NCI-H2227 (cell line): ENCODE measurements at regions not wholly inside any gene's neighbourhood (a gene's known extent, or its start where the extent isn't known, plus 50 kb on each side); places are given as distances from the start of the nearest gene placed in this dataset.

Experiments
- DNase-seq: peaks from one replicate; lab custom pipeline; 2025; ENCODE audit not compliant: unreplicated experiment; lab: John Stamatoyannopoulos, UW

DNA sequence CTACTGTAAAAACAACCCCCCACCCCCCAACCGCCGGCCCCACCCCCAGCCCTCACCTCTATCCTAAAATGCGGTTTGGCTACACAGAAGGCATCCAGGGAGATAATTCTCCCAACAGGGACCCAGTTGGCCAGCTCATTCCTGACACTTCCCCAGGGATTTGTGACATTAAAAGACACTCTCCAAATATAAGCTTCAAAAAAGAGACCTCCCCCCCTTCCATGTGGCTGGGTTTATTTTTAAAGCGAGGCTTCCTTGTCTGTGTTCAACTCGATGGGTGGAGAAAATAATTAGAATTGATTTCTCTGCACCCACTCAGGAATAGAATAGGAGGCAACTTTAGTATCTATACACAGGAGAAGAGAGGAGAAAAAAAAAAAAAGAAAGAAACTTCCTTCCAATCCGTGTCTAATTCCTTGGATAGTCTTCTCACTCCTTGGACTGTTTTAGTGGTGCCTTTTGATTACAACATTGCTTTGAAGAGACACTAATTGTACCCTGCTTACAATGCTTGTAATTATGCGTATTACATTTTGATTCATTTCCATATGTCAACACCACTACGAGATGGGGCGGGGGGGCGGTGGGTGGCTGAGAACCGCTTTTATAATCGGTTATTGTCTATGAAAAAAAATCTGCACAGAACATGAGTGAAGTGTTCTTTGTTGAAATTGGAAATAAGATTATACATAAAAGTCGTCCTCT lies 500.4 kb downstream of the MIAT start:
- no peak for DNase-seq

- no peak for DNase-seq
Measured at GRCh38 chr22:27159016-27159415, 501.6 kb downstream of the MIAT start.

DNA sequence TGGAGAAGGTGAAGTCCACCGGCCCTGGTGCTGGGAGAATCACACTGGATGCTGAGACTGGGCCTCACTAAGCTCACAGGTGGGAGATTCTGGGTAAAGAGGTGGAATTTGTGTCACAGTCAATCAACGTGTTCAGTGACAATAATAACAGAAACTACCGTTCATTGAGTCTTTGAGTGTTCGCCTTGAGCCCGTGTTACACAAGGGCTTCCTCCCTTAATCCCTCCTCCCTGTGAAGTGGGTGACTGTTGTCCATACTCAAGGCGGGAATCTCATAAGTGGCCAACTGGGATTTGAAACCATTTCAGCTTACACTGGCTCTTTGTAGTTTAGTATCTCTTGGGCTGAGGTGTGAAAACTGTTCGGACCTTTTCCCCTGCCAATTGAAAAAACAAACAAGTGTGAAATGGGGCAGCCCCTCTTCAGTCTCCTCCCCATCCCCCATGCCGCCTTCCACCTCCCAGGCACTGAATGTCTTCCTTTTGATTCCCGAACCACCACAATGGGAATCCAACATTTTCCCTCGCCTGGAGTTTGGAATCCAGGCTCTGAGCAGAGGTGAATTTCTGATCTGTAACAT lies 502.4 kb downstream of the MIAT start:
- no peak for DNase-seq

- peak; percentile 61 for DNase-seq
Measured at GRCh38 chr22:27163162-27164137, 506.1 kb downstream of the MIAT start.

- no peak for DNase-seq
Measured at GRCh38 chr22:27164781-27165503, 507.6 kb downstream of the MIAT start.

DNA sequence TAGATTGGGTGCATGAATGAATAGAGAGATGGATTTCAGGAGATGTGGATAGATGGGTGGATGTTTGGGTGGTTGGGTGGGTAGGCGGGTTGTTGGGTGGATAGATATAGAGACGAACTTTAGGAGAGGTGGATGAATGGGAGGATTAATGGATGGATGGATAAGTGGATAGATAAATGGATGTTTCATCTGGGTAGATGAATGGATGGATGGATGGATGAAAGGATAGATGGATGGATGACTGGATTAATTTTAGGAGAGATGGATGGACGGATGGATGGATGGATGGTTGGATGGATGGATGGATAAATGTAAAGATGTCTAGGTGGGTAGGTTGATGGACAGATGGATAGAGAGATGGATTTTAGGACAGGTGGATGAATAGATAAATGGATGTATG lies 511.3 kb downstream of the MIAT start:
- DNase-seq, result no peak

- DNase-seq, result no peak
Measured at GRCh38 chr22:27170491-27170890, 513.1 kb downstream of the MIAT start.

DNA sequence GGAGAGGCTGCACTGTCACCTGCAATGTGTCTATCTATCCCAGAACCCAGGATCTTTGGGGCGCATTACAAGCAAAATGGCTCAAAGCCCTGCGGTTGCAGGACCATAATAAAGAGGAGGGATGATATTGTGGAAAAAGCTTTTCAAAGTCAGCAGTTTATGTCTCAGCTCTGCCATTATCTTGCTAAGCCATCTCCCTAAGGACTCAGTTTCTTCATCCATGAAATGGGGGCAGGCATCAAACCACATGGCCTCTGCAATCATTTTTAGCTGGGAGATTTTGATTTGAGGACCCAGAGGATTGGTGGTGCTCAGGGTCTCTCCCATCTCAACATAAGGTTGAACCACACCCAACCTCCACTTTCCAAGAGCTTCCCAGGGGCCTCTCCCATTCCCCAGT lies 513.8 kb downstream of the MIAT start:
- DNase-seq, result no peak

DNA sequence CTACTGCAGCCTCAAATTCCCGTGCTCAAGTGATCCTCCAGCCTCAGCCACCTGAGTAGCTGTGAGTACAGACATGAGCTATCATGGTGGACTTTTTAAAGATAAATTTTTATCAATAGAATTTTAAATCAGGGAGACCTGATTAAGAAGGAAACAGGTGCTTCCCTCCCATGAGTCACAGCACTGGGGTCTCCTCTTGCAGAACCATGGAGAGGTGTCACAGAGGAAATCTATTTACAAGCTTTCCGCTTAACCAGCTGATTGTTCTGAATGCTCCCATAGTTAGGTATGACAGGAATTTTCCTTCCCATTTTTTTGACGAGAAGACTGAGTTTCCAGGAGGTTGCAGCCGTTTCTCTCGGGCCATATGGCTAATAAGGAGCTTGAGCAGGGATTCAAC lies 516.1 kb downstream of the MIAT start:
- no peak for DNase-seq

GRCh38 chr22:27175021-27175838 lies 517.8 kb downstream of the MIAT start:
- no peak for DNase-seq

DNA sequence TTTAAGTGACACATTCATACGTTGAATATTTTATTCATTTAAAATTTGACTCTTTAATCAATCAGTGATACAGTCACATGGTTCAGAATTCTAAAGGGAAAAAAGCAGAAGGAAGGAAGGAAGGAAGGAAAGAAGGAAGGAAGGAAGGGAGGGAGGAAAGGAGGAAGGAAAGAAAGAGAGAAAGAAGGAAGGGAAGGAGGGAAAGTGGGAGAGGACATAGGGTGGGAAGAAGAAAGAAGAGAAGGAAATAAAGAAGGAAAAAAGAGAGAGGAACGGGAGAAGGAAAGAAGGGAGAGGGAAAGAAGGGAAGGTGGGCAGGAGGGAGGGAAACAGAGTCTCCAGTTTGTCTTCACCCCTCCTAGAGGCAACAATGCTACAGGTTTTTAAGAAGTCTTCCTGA lies 518.6 kb downstream of the MIAT start:
- no peak for DNase-seq

- no peak for DNase-seq
Measured at GRCh38 chr22:27179161-27179560, 521.8 kb downstream of the MIAT start.

- DNase-seq, result no peak
Measured at GRCh38 chr22:27181537-27181936, 524.1 kb downstream of the MIAT start.

GRCh38 chr22:27183474-27183873 lies 526.1 kb downstream of the MIAT start:
- DNase-seq, result no peak

DNA sequence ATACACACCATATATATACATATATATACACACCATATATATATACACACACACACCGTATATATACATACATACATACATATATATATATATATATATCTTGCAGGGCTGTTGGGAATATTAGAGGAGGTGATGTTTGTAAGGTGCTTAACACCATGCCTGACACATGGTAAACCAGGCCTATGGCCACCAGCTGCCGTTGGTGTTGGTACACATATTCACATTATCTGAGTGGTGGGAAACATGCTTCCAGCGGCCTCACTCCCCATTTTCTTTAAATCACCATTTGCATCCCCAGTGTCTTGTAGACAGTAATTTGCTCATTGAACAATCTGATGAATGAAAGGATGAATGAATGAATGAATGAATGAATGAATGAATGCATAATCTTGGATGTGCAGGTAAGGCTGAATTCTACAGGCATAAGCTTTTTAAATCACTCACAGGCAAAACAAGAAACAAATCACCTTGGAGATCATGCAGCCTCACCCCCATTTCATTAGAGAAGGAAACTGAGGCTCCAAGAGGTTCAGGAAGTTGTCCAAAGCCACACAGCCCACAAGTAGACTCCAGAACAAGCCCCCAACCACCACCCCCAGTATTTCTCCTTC lies 527.8 kb downstream of the MIAT start:
- no peak for DNase-seq

- no peak for DNase-seq
Measured at GRCh38 chr22:27185760-27186302, 528.4 kb downstream of the MIAT start.

DNA sequence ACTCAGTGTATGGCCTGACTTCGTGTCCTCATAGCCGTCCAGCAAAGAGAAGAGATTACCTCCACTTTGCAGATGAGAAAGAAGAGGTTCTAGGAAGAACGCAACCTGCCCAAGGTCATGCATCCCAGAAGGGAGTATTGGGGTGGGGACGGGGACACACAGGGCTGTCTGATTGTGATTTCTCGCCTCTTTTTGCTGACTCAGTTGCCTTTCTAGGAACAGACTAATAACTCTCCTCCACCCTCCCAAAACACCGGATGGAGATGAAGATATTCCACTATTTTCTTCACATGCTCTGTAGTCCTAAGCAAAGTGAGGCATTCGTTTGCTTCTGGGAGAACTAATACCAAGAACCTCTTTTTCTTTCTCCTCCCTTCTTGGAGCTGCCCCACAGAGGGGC lies 529.3 kb downstream of the MIAT start:
- no peak for DNase-seq

DNA sequence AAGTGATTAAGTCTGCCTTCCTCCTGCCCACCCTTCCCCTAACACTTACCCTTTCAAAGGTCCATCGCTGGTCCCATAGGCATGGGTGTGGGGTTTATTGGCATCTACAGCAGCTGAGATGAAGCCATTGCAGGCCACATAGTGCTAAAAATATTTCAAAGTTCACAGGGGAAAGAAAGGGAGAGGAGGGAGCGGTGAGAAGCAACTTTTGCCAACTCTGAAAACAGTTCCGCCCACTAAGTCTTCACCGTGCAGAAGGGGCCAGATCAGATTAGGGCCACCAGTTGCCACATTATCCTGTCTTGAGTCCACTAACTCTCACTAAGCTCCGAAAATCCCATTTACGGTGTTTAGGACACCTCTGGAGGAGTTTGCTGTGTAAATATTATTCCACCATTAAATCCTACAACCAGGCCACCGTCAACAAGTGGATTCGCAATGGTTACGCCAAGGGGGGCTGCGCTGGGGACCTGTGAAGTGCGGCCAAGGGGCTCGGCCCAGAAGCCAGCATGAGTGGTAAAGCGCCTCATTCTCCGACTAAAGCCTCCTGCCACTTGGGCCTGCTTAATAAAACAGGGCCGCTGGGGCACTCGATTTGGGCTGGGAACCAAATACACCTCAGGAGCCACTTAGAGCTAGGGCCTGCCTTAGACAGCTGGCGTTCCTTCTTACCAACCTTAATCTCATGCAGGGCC lies 534.9 kb downstream of the MIAT start:
- DNase-seq, result no peak

- DNase-seq, result no peak
Measured at GRCh38 chr22:27193215-27193614, 535.8 kb downstream of the MIAT start.
